Stimulated activated naive CD4-positive, alpha-beta T cell treated with Interleukin-2 at 50 U/mL for 16 hours (primary cell): ENCODE measurements at regions not wholly inside any gene's neighbourhood (a gene's known extent, or its start where the extent isn't known, plus 50 kb on each side); places are given as distances from the start of the nearest gene placed in this dataset.
"Not testable (repeated sequence)": the region's sequence is repeated elsewhere in the genome, so short reads cannot be mapped to it uniquely, and the experiment has no call there.

Experiments used
- DNase-seq: peaks from one replicate; lab custom pipeline; 2025; lab: John Stamatoyannopoulos, UW

- no peak for DNase-seq
Observed at GRCh38 chr5:135279328-135279727, 119.7 kb downstream of the MACROH2A1 start.

GRCh38 chr5:135276151-135276550 is 122.9 kb downstream of the MACROH2A1 start:
- no peak for DNase-seq

DNA sequence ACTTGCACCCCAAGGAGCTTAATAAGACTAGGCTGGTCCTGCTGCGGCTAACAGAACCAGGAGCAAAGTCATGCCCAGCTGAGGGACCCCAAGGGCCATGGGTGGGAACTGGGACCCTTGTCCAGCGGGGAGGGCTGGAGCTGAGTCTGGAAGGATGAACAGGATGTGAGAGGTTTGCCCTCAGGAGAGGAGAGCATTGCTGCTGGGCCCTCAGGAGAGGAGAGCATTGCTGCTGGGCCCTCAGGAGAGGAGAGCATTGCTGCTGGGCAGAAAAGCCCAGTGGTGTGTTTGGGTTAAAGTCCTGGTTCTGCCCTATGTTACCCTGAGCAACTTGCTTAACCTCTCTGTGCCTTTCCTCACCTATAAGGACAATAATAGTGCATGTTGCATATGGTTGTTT is 125.8 kb downstream of the MACROH2A1 start:
- no peak for DNase-seq

GRCh38 chr5:135272311-135272805 is 126.7 kb downstream of the MACROH2A1 start:
- DNase-seq = no peak

- DNase-seq = no peak
Observed at GRCh38 chr5:135271533-135272310, 127.3 kb downstream of the MACROH2A1 start.

GRCh38 chr5:135269931-135270421 is 129.1 kb downstream of the MACROH2A1 start:
- DNase-seq = no peak

DNA sequence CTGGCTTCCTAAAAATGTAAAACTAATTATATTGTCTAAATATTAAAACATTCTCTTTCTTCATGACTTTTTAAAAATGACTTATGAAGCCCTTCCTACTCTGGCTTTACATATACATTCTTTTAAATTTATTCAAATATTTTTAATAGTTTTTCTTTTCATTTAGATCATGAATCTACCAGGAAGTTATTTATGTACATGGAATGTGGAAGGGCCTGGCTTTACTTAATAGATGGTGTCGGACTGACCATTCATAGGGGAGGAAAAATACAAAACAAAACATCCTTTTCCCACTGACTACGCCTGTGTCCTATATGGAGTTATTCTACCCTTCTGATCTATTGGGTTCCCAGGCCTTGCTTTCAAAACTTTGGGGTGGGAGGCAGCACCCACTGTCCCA is 129.8 kb downstream of the MACROH2A1 start:
- no peak for DNase-seq

DNA sequence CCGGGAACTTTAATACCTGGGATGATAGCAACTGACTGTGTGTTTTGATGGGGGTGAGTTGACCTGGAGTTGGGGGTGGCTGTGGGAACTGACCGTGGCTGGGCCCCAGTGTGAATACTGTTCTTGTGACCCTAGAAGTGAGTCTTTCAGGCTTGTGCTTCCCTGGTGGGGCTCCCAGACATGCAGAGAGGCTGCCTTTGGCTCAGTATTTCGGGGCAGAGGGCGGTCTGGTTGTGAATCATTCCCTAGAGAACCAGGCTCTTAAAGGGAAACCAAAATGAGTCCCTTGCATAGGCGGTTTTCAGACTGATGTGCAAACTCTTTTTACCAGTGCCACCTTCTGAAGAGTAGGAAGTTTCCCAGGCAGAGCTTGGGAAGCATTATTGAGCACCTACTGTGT is 132.1 kb downstream of the MACROH2A1 start:
- DNase-seq = no peak

GRCh38 chr5:135266303-135266635 is 132.8 kb downstream of the MACROH2A1 start:
- no peak for DNase-seq

DNA sequence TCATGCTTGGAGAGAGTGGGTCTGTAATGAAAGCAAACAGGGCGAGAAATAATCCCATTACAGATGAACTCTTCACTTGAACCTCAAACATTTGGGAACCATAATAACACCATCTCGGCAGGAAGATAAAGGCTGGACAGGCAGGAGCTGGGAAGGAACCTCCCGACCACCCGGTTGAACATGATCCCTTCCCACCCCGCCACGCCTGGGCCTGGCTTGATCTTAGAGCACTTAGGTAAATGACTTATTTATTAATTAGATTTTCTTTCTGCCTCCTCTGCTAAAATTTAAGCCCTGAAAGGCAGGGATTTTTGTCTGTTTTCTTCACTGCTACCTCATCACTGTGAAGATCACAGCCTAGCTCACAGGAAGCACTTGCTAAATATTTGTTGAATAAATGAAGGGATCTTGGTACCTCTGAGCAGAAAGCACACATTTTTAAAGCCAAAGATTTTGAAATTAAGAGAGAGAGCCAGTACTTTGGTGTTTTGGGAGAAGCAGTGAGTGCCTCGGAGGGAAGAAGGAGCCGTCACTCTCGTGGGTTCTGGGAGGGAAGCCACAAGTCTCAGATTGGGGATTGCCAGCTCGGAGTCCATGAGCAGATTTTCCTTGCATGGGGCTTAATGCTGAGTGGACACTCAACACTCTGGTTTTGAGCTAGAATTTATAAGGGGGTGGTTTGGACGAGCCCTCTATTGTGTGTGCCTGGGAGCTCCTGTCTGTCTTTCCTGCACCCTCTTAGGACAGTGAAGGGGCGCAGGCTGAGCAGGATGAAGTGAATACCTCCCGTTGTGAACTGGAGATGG is 133.3 kb downstream of the MACROH2A1 start:
- no peak for DNase-seq

DNA sequence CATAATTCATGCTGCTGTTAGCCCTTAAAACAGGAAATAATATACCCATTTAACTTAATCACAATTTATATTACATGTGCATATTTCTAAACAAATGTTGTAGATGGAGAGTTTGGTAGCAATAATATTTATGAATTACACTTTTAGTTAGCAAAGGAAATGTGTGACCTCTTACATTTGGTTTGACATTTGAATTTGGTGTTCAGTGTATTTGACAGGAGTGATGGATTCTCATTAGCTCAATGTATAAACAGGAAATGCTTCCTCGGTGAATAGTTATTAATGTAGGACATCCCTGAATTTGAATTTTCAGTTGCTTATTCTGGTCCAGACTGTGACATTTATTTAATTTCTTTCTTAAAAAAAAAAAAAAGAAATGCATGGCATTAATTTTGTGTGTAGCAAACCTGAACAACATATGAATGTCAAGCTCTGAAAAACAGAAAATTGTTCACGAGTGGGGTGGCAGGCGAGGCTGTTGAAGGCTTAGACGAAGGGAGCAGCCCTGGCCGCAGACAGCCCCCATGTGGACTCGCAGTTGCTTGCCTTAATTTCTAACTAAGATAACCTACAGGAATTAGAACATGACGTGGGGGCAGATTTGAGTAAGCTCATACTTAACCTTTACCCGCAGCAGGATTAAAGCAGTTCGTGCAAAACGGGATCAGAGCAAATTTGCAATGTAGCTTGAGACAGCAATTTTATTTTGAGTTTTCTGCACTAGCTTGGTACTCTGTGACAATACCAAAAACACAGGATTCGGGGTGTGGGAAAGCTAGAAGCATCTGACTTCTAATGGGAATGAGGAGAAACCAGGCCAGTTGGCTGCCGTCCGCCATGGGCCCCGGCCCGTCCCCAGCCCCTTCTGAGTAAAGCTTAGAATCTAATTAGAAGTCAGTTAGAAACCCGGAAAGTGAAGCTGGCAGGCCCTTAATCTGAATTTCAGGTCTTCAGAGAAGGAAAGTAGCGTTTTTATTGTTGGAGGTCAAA is 134.3 kb downstream of the MACROH2A1 start:
- DNase-seq = no peak

DNA sequence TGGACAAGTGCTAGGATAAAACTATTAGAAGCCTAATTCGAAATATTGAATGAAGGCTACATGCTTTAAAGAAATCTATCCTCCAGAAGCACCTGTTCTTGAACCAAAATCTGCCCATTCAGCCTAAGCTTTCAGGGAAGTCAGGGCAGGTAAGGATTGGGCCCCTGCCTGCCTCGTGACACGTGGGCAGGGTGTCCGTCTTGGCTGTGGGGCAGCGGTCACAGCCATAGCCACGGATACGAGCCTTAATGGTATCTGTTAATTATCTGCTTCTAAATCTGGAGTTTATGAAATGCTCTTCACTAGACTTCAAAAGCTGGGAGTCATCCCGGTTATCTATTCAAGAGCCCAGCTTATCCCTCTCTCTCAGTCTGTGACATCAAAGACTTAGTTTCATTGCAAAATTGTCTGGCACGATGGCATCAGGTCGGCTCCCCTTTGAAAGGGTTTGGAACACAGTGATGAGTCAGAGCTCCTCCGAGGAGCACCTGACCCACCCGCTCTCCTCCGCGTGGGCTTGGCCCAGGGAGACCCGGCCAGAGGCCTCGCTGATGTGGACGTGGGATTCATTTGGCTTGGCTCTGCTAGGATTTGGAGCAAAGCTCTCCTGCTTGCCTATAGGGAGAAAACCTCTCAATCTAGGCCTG is 135.9 kb downstream of the MACROH2A1 start:
- DNase-seq = no peak

DNA sequence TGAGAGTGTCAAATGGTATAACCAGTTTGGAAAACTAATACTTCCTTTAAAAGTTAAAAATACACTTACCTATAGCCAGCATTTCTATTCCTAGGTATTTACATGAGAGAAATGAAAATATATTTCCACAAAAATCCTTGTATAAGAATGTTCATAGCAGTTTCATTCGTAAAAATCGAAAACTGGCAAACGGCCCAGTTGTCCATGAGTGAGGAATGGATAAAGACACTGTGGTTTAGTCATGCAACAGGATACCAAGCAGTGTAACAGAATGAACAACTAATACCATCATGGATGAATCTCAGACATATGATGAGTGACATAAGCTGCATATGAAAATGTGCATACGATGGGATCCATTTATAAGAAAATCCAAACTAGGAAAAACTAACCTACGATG is 136.7 kb downstream of the MACROH2A1 start:
- no peak for DNase-seq

DNA sequence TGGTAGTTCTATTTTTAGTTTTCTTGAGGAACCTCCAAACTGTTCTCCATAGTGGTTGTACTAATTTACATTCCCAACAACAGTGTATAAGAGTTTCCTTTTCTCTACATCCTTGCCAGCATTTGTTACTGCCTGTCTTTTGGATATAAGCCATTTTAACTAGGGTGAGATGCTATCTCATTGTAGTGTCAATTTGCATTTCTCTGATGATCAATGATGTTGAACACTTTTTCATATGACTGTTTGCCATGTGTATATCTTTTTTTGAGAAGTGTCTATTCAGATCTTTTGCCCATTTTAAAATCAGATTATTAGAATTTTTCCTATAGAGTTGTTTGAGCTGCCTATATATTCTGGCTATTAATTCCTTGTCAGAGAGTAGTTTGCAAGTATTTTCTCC is 138.9 kb downstream of the MACROH2A1 start:
- not testable (repeated sequence) for DNase-seq

- DNase-seq = no peak
Observed at GRCh38 chr5:135255461-135256178, 143.4 kb downstream of the MACROH2A1 start.

DNA sequence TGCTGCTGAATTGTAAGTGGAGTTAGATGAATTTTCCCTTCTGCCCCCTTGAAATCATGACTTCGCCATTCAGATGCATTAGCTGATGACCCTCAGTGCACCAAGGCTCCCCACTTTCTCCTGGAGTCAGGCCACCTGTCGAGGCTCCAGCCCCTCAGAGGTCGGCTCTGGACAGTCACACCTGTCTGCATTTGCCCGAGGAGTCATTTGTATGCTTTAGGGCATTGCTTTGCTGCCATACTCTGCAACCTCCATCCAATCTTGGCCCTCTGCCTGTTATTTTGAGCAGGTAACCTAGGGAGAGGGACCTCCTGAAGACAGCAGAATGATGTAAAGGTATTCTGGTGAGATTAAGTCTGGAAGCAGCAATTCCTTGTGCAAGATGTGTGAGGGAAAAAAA is 144.8 kb downstream of the MACROH2A1 start:
- DNase-seq = no peak

DNA sequence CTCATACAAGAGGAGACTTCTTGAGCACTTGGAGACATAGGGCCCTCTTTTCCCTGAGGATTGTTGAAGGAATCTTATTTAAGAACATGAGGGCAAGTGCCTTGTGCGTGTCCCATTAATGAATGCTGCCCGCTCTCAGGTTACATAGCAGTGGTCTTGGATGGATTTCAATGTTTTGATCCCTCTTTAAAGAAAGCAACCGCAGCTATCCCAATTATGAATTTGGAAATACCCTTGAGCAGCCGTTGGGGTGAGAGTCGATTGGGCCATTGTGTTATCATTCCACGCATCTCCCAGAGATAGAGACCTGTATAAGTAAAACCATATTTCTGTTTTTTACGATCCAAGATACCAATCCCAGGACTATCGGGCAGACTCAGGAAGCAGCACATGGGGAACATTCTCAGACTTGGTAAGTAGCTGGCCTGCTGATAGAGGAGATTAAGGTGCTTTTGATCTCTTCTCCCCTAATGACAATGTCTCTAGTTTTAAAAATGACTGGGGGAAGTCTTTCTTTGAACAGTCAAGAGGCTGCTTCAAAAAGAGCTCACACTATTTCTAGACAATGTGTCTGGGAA is 145.3 kb downstream of the MACROH2A1 start:
- DNase-seq = no peak

- no peak for DNase-seq
Observed at GRCh38 chr5:135251093-135251492, 147.9 kb downstream of the MACROH2A1 start.

DNA sequence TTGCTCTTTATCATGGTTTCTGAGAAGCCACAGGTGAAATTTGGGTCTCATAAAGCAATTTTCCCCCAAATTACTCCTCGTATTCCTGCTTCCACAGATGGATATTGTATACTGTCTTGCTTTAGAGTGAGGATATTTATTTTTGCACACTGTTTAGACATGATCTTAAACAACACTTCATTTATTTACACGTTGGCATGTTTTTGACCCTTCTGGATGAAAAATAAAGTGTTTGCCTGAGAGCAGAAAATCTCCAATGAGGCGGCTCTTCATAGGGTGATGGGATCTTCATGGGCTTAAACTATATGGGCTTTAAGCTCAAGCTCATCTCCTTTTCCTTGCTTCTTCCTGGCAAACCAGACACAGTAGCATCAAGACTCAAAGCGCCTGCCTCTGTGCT is 148.4 kb downstream of the MACROH2A1 start:
- no peak for DNase-seq

GRCh38 chr5:135249658-135250057 is 149.4 kb downstream of the MACROH2A1 start:
- DNase-seq = no peak
